RWPE1 (cell line): ENCODE measurements at regions not wholly inside any gene's neighbourhood (a gene's known extent, or its start where the extent isn't known, plus 50 kb on each side); places are given as distances from the start of the nearest gene placed in this dataset.
"Not testable (repeated sequence)": the region's sequence is repeated elsewhere in the genome, so short reads cannot be mapped to it uniquely, and the experiment has no call there.

Source experiments
- CTCF ChIA-PET: fragments of 350-600 bp; sonication (Branson Sonifier 250); formaldehyde crosslinking; extraction: SDS; loops from one replicate; lab custom pipeline; 2021; lab: Yijun Ruan, JAX
- POLR2A ChIA-PET: fragments of 400-600 bp; formaldehyde crosslinking; extraction: SDS; loops from one replicate; lab custom pipeline; 2020; ENCODE audit warnings: antibody characterized with exemption; ENCODE audit not compliant: low non-redundant PET; lab: Yijun Ruan, JAX
- DNase-seq: peaks from one replicate; pipeline ENCODE4 v3.0.0; 2012; ENCODE audit warnings: low spot score
- H3K27ac ChIP-seq: fragments of 450-650 bp; 2 replicates; pipeline ENCODE4 v1.5.1; 2017
- TF ChIP-seq, protein P1 (sequence below): fragments of 450-650 bp; conservative IDR thresholded peaks from 2 replicates; pipeline ENCODE4 v1.5.1; 2017; ENCODE audit warnings: low read depth, mild to moderate bottlenecking

DNA sequence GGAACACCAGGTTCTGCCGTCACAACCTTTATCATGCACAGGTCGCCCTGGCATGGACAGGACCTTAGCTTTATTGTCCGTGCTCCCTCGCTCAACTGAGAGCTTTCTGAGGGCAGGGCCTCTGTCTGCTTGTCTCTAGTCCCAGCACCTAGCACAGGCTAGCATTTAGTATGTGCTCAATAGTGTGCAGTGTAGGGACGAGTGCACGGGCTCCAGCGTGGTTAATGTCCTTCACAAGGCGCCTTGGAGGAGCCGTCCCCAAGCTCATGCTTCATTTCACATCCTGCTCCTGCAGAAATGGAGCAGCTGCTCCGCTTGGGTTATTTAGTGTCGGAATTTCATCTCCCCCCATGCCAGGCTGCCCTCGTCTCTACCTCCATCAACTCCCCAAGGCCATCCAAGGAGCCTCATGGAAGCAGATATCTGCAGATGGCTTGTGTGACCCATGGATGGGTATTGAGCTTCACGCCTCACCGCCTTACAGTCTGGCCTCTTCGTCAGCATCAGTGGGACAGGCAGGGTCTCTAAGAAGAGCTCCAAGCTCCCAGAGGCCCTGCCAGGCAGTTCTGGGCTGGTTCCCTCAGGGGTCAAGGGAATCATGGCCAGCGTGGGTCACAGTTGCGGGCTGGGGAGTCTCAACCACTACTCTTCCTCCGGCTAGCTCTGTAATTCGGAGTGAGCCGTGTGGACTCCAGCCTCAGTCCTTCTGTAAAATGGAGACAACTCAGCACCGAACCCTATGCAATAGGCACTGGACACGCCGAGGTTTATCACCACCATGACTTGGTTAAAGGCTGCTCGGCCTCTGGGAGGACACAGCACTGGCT, 60.8 kb upstream of the APCDD1L start:
- POLR2A ChIA-PET: interaction anchor here (0.7 kb wide), 1 partner anchor 34 kb away, joined by 4 read pairs; no protein-coding TSS in a partner anchor
- no peak for DNase-seq
- TF ChIP-seq, protein P1, sequence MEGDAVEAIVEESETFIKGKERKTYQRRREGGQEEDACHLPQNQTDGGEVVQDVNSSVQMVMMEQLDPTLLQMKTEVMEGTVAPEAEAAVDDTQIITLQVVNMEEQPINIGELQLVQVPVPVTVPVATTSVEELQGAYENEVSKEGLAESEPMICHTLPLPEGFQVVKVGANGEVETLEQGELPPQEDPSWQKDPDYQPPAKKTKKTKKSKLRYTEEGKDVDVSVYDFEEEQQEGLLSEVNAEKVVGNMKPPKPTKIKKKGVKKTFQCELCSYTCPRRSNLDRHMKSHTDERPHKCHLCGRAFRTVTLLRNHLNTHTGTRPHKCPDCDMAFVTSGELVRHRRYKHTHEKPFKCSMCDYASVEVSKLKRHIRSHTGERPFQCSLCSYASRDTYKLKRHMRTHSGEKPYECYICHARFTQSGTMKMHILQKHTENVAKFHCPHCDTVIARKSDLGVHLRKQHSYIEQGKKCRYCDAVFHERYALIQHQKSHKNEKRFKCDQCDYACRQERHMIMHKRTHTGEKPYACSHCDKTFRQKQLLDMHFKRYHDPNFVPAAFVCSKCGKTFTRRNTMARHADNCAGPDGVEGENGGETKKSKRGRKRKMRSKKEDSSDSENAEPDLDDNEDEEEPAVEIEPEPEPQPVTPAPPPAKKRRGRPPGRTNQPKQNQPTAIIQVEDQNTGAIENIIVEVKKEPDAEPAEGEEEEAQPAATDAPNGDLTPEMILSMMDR: no peak
- no peak overlapping the region for H3K27ac ChIP-seq
- CTCF ChIA-PET: interaction anchor here (0.6 kb wide), 2 partner anchors 12 to 435 kb away, joined by 3 to 4 read pairs; no protein-coding TSS in a partner anchor

DNA sequence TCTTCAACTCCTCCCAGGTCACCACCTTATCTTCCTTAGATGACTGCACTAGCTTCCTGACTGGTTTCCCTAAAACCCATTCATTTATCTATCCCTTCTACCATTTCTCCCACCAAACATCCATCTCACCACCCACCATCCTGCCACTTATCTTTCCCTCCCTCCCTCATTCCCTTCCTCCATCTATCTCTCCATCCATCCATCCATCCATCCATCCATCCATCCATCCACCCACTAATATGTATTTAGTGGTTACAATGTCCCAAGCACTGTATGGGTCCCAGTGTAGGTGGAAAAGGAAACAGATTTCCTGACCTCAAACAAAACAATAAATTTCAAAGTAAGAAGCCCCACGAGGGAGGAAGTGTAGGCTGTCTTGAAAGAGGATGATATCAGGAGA, 59.3 kb upstream of the APCDD1L start:
- TF ChIP-seq, protein P1: no peak
- no peak for DNase-seq
- CTCF ChIA-PET: interaction anchor here (0.7 kb wide), 1 partner anchor 243 kb away, joined by 3 read pairs; no protein-coding TSS in a partner anchor
- POLR2A ChIA-PET: no interaction called here
- no peak overlapping the region for H3K27ac ChIP-seq

DNA sequence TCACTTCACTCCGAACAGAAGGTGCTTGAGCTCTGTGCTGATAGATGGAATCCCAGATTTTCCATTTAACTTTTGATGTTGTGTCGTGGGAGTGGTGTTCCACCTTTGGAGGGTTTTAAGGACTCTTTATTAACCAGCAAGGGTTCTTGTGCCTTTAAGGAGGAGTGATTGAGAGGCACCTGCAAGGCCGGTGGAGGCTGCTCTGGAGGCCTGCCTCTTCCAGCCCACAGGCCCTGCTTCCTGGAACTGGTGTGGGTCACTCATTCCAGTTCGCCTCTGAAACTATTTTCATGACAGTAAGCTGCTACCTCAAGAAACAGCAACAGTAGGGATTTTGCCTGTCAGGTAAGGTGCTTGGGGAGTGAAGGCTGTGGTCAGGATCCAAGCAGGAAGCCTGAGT, 58.8 kb upstream of the APCDD1L start:
- no peak for DNase-seq
- ChIA-PET CTCF (no interaction called here), POLR2A (no interaction called here)
- no peak overlapping the region for H3K27ac ChIP-seq
- TF ChIP-seq, protein P1: no peak

DNA sequence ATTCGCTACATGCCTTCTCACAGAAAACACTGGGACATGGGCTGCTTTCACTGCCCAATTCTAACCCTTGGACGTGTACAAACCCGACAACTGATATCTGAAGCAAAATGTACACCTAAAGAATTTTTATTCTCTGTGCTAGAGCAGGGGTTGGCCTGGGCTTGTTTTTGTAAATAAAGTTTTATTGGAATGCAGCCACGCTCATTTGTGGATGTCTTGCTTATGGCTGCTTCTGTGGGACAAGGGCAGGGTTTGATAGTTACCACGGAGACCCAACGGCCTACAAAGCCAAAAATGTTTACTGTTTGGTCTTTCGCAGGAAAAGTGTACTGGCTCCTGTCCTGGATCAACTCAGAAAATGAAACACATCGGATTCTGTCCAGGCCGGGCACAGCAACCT, 58.1 kb upstream of the APCDD1L start:
- CTCF ChIA-PET: no interaction called here
- no peak overlapping the region for H3K27ac ChIP-seq
- POLR2A ChIA-PET: no interaction called here
- DNase-seq: no peak
- TF ChIP-seq, protein P1: no peak

DNA sequence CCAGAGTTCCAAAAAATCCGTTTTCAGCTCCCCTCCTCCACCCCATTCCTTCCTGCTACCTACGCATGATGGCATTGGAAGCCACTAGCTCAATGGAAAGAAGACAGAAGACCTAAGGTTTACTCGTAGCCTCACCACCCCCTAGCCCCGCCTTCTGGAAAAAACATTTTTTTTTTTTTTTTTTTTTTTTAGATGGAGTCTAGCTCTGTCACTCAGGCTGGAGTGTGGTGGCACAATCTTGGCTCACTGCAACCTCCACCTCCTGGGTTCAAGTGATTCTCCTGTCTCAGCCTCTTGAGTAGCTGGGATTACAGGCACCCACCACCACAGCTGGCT, 57.2 kb upstream of the APCDD1L start:
- not testable (repeated sequence) for H3K27ac ChIP-seq

DNA sequence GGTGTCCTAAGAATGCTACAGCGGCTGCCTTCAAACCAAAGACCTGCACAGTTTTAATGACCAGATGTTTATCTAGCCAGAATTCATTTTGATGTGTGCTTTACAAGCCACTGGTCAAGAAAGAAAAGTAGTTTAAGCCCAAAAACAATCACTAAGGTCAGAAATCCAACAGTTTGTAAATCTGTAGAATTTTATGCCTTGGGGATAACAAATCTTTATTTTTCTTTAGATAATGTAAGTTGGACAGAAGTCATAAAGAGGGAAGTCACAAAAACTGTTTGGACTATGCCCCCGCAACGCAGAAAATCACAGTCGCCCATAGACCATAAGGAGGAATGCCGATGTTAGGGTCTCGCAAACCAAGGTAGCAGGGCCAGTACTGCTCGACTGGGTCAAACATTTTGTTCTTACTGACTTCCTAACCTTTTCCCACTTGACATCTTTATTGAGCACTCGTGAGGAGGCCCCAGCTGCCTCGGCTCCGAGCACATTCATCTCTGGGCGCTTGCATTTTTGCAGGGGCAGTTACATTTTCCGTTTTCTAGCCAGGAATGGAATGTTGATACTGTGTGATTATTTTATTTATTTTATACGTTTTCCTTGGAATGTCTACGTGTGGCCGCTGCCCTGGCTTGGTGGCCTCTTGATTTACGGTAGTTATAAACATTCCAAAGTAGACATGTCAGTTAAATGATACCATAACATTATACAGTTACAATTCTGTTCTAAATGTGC, 56.7 kb upstream of the APCDD1L start:
- TF ChIP-seq, protein P1: no peak
- CTCF ChIA-PET: no interaction called here
- H3K27ac ChIP-seq: no peak overlapping the region
- POLR2A ChIA-PET: no interaction called here
- DNase-seq: no peak

More for the DNA sequence above, 57.2 kb upstream of the APCDD1L start:
- POLR2A ChIA-PET, DNase-seq: not testable (repeated sequence)
- CTCF ChIA-PET: interaction anchor here (0.6 kb wide), 1 partner anchor 11 kb away, joined by 3 read pairs; no protein-coding TSS in a partner anchor
